NCI-H2081 (cell line): ENCODE measurements at regions not wholly inside any gene's neighbourhood (a gene's known extent, or its start where the extent isn't known, plus 50 kb on each side); places are given as distances from the start of the nearest gene placed in this dataset.
A peak's percentile ranks its signal among the peaks of the same experiment; 100 is the strongest.

Source experiments
- DNase-seq, 2 experiments: peaks; one replicate each; lab custom pipeline; 2025; lab: John Stamatoyannopoulos, UW

GRCh38 chr13:106680796-106681472 is 113.0 kb upstream of the ARGLU1 start:
- DNase-seq = peak; percentile 45 to 51

- DNase-seq = no peak
These were observed 110.9 kb upstream of the ARGLU1 start for GRCh38 chr13:106678646-106679418.

GRCh38 chr13:106675311-106675710 is 107.4 kb upstream of the ARGLU1 start:
- DNase-seq = no peak

DNA sequence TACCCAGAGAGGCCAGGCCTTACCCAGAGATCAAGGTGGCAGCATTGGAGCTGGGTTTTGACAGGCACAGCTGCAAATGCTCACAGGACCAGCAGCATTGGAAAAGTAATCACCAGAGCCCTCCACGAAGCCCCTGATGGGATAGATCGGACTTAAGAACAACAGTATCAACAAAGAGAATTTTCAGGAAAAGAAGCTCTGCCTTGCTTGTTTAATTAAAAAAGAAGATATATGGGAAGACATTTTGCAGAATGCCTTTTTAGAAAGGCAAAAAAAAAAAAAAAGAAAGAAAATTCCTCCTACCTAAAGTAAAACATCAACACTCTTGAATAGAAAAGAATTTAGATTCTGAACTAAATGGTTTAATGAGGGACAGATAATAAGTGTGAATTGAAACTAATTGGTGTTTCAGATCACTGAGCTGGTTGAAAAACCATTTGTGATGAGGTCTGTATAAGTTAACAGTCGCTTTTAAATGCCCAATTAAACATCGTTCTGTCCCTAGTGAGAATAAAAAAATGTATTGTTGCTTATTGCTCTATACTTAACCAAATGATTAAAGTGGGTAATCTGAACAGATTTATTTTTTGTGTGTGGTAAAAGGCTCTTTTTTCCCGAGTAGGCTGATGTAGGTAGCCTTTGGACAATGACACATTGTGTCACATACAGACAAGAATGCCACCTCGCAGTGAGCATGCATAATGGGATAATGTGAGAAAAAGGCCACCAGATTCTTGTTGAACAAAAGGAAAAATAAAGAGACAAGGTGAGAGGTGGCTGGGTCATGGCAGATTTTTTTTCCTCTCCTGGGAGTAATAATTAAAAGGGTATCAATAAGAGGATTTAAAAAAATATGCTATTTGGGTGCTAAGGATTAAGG is 93.0 kb upstream of the ARGLU1 start:
- peak; percentile 11 to 31 for DNase-seq

- DNase-seq = no peak
These were observed 89.2 kb upstream of the ARGLU1 start for GRCh38 chr13:106657104-106657503.

DNA sequence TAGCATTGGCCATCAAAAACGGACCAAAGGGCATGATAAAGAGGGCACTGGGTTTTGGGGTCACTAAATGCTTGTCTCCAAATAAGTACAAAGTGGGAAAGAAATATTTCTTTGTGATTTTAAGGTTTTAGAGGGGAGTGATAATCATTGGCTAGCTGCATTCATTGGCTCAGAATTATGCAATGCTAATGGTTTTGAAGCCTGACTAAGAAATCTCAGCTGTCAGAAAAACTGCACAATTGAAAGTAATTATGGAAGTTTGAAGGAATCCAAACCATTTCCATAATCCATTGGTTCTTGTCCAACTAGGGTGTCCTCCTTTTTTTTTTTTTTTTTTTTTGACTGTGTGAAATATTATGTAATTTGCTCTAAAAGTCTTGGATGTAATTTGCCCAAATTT is 88.2 kb upstream of the ARGLU1 start:
- no peak for DNase-seq

DNA sequence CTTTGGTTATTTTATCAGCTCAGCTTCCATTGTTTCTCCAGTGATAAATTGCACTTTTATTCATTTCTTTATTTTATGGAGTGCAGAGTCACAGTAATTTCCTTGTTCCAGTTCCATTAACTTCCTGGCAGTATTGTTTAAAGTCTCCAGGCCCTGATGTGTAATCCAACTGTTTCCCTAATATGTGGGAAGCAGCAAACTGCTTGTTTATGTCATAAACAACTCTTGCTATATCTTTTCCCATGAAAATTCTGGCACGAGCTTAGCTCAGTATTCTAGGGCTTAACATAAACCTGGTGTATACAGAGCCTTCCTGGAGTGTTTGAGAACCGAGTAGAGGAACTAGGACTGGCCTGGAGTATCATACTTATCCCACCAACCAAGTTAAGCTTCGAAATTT is 83.5 kb upstream of the ARGLU1 start:
- DNase-seq = no peak

DNA sequence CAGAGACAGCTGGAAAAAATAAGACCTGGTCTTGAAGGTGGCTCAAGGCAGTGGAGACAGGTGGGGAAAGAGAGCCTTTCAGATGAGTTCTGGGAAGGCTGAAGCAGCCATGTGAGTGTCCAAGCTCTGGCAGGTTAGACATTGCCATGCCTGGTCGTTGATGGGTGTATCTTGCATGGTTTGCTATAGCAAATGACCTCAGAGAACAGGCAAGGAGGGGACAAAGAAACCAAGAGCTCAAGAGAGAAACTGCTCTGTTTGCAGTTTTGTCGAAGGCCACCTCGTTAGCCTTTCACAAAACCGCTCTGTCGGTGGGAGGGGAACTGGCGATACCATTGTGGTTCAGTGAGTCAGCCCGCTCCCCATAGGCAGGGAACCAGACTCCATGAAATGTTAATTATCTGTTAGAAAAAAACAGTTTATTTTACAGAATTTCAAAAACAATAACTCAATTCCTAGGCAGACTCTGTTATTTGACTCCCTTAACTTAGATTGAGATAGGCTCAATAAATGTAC is 82.8 kb upstream of the ARGLU1 start:
- DNase-seq = no peak

GRCh38 chr13:106649495-106649894 is 81.6 kb upstream of the ARGLU1 start:
- DNase-seq = no peak

DNA sequence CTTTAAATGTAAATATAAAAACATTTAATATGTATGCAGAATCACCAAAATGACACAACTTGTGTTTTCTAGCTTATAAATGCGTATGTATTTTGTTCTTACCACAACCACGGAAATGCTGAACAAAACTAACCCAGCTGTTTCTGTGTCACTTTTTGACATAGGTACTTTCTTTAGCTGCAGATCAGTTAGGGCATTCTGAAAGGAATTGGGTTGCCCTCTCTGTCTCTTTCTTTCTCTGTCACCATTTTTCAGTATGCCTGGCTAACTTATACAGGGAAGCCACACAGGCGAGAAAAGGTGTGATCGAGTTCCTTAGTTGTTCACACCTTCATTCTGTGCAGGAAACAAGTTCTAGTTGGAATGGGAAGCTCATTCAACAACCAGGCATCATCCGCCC is 72.6 kb upstream of the ARGLU1 start:
- no peak for DNase-seq

DNA sequence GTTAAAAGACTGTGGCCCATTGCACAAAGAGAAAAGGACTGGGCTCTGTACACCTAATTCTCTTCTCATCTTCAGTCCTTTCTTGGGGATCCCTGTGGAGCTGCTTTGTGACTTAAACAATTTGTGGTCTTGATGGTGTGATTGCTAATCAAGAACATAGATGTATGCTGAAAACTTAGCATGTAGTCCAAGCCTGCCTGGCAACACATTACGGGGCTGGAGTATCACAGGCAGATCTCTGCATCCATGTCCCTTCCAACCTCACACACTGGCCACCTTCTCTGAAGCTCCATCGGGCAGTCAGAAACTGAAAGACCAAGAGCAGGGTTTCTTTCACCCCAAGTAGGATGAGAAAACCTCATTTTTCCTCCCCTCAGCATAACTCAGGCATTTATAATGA is 69.6 kb upstream of the ARGLU1 start:
- no peak for DNase-seq

DNA sequence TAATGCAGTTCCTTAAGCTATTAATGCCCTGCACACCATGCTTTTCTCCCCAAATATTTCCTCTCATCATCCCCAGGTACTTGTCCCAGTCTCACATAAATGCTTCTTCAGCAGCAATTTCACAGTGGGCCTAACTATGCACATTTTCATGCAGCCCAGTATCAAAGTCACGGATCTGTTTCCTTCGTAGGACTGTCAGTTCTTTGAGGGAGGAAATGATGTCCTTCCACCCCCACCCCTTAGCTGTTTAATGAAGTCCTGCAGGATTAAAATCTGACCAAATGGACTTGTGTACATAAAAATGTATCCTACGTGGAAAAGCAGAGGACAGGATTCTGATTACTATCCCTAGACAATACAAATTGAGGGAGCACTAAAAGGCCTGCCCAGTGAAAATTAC is 68.6 kb upstream of the ARGLU1 start:
- no peak for DNase-seq

DNA sequence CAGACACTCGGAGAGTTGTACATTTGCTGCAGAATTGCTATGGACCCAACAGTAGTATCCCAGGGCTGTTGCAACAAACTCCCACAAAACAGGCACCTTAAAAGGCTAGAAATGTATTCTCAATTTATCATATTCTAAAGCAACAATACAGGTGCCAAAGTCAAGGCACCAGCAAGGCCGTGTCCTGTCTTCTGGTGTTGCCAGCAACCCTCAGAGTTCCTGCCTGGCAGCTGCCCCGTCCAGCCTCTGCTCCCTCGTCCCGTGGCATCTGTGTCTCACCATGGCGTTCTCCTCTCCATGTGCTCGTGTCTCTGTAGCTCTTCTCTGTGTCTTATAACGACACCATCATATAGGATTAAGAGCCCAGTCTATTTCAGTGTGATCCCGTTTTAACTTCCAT is 67.7 kb upstream of the ARGLU1 start:
- DNase-seq = no peak

DNA sequence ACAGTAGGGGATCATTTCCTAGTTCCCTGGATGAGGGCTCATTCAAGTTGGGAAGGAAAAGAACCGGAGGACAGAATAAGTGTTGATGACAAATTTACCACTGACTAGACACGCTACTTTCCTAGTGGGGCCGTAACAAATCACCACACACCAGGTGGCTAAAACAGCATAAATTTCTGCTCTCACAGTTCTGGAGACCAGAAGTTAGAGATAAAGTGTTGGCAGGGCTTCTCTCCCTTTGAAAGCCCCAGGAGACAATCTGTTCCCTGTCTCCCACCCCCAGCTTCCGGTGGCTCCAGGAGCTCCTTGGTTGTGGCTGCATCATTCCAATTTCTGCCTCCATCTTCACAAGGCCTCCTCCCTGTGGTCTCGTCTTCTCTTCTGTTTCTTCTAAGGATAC is 65.4 kb upstream of the ARGLU1 start:
- no peak for DNase-seq

- DNase-seq = no peak
These were observed 62.7 kb upstream of the ARGLU1 start for GRCh38 chr13:106630650-106631049.

GRCh38 chr13:106630162-106630561 is 62.2 kb upstream of the ARGLU1 start:
- DNase-seq = no peak

DNA sequence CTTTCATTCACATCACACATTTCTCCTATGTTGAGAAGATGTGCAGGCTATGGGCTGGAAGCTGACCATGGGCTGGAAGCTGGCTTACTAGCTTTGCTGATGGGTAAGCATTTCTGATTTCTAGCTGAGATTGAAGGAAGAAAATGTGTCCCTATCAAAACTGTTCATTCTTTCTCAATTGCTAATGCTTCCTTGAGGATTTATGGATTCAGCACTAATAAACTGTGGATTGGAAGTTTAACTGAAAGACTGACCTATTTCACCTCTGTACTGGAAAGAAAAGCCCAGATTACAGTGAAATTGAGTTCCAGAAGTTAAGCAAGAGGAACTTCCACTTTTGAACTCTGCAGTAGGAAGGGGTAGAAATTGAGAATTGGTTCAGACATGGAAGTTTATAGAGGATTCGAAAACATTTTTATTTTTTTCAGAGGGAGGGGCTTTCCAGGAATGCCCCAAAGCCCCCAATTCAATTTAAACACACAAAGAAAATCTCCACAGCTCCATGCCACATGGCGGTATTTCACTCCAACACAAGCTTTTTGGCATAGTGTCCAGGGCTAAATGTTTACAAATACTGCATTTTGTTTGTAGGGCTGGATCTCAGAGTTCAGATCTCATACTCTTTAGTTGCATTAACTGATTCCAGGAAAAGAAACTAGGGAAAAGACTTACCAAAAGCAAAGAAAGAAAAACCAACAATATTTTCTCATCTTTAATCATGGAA is 61.2 kb upstream of the ARGLU1 start:
- no peak for DNase-seq

DNA sequence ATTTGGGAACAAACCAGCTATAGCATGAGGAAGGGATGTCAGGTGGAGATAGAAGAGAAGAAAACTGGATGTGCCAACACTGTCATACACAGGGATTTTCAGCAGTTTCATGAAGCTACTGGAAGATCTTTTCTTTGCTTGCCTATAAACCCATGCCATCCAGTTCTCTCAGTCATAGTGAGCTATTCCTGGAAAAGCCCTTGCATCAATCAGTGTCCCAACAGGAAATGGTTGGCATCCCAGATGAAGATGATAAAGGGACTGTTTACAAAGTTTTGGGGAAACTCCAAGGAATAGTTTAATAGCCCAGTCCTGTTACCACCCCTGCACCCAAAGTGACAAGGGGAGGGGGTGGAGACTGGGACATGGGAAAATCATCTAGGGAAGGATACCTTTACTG is 58.5 kb upstream of the ARGLU1 start:
- DNase-seq = no peak

- no peak for DNase-seq
These were observed 57.6 kb upstream of the ARGLU1 start for GRCh38 chr13:106625578-106625977.

DNA sequence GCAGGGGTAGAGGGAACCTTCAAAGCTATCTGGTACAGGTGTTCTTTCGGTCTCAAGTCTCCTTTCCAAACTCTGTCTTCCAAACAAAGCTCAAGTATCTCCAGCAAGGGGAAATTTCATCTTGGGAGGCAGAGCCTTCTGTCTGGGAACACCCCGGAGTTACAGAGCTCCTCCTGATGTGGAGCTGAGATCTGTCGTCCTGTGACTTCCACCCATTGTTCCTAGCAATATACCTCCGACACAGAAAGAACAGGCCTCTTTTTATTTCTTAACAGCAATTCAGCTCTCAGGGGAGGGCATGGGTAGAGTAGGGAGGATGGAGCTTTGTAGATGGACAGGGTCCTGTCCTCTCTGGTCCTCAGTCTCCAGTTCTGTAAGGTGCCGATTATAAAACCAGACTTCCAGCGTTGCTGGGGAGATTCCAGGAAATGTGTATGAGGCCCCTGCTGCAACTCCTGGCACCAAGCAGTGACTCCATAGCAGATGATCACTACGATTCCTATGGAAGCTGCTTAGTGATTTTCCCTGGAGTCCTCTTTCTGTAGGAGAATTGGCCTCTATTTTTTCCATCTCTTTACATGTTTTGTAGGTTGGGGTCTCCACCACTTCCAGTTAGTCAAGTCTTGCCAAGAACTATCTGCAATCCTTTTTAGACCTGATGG is 56.0 kb upstream of the ARGLU1 start:
- DNase-seq = no peak

GRCh38 chr13:106621833-106622232 is 53.9 kb upstream of the ARGLU1 start:
- DNase-seq = no peak
